ENCODE measurements at regions not wholly inside any gene's neighbourhood (a gene's known extent, or its start where the extent isn't known, plus 50 kb on each side); places are given as distances from the start of the nearest gene placed in this dataset.

DNA sequence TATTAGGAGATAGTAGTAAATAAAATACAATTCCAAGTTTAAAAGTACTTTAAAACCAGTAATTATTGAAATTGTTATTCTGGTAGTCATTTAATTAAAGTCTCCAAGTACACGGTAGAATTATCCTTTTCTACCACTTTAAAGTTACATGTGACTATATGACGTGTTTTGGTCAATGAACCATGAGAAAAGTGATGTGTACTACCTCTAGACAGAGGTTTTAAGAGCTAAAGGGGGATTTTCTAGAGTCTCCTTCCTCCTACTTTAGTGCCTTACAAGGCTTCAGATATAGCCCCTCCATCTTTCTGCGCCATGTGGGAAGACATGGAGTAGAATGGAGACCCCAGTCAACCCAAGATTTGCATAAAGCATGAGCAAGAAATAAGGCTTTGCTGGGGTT is 2296.6 kb upstream of the AGA start:
- TF ChIP-seq ZFX (IDR thresholded peaks at IDR 0.05), result no peak
- TF ChIP-seq, protein P1, sequence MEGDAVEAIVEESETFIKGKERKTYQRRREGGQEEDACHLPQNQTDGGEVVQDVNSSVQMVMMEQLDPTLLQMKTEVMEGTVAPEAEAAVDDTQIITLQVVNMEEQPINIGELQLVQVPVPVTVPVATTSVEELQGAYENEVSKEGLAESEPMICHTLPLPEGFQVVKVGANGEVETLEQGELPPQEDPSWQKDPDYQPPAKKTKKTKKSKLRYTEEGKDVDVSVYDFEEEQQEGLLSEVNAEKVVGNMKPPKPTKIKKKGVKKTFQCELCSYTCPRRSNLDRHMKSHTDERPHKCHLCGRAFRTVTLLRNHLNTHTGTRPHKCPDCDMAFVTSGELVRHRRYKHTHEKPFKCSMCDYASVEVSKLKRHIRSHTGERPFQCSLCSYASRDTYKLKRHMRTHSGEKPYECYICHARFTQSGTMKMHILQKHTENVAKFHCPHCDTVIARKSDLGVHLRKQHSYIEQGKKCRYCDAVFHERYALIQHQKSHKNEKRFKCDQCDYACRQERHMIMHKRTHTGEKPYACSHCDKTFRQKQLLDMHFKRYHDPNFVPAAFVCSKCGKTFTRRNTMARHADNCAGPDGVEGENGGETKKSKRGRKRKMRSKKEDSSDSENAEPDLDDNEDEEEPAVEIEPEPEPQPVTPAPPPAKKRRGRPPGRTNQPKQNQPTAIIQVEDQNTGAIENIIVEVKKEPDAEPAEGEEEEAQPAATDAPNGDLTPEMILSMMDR (conservative IDR thresholded peaks at IDR 0.05), result no peak
- H3K27ac ChIP-seq, result no peak overlapping the region

DNA sequence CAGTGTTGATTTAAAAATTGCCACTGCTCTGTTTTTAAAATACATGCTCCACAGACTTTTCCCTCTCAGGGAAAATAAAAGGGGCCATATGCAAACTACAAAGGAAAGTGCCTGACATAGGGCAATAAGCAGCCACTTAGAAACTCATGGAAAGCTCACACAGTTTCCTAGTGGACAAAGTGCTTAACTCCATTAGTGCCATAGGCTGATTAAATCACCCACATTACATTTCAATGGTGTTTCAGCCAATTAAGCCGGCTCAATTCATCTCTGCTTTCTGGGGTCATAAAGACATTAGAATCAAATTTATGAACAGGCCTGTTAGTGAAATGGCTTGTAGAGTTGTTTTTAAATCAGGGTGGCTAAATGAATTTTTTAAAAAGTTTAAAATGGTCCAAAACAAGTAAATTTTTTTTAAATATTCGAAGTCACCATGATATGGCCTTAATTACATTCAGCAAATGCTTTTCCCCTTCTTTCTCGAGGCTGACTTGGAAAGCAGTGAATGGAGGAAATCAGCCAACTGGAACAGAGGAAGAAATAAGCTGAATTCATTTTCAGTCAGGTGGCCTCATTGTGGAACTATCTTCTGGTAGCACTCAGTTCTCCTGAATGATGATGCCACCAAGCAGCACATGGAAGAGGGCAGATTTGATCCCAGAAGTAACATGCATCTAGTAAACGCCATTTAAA is 2305.1 kb upstream of the AGA start:
- TF ChIP-seq, protein P1 (conservative IDR thresholded peaks at IDR 0.05), result no peak
- no peak for TF ChIP-seq ZFX (IDR thresholded peaks at IDR 0.05)

DNA sequence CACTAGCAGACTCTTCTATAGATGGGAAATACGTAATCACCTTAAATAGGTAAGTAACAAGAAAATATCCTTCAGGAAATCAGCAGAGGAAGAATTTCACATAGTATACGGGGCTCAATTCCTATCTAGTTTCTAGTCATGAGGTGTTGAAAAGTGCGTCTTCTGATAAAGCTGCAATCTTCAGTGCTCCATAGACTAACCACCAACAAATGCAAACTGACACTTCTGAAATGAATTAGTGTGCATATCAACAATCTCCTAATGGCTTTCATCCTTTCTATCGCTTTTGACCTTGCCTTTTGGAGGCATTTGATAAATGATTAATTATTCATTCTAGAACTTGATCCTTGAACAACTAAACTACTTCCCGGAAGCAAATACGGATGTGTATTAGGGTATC is 2306.6 kb upstream of the AGA start:
- TF ChIP-seq ZFX (IDR thresholded peaks at IDR 0.05), result no peak
- TF ChIP-seq, protein P1 (conservative IDR thresholded peaks at IDR 0.05), result no peak
- H3K27ac ChIP-seq, result no peak overlapping the region

More for the DNA sequence above, 2305.1 kb upstream of the AGA start:
- H3K27ac ChIP-seq, result no peak overlapping the region

DNA sequence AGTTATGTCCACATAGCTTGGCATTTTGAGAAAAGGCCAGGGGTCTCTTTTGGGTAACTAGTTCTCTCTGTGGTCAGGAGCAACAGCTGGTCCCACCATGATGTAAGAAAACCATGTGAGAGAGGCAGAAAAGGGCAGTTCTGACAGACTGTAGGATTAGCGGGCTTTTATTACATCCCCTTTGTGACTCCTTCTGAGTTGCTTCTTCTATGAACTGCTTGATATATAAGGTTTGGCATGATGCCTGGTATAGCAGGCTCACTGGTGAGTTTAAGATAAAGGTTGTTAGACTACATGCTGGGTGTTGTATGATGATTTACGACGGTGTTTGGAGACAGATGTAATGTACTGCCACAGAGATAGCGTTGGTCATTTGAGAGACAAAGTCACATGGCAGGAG is 2308.1 kb upstream of the AGA start:
- H3K27ac ChIP-seq, result no peak overlapping the region
- TF ChIP-seq, protein P1 (conservative IDR thresholded peaks at IDR 0.05), result no peak
- no peak for TF ChIP-seq ZFX (IDR thresholded peaks at IDR 0.05)

DNA sequence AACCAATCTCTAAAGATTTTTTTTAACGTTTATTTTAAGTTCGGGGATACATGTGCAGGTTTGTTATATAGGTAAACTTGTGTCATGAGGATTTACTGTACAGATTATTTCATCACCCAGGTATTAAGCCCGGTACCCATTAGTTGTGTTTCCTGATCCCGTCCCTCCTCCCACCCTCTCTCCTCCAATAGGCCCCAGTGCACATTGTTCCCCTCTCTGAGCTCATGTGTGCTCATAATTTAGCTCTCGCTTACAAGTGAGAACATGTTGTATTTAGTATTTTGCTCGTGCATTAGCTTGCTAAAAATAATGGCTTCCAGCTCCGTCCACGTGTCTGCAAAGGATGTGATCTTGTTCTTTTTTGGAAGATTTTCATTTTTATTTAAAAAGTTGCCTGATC is 2309.4 kb upstream of the AGA start:
- no peak overlapping the region for H3K27ac ChIP-seq
- TF ChIP-seq ZFX (IDR thresholded peaks at IDR 0.05), result no peak
- TF ChIP-seq, protein P1 (conservative IDR thresholded peaks at IDR 0.05), result no peak

DNA sequence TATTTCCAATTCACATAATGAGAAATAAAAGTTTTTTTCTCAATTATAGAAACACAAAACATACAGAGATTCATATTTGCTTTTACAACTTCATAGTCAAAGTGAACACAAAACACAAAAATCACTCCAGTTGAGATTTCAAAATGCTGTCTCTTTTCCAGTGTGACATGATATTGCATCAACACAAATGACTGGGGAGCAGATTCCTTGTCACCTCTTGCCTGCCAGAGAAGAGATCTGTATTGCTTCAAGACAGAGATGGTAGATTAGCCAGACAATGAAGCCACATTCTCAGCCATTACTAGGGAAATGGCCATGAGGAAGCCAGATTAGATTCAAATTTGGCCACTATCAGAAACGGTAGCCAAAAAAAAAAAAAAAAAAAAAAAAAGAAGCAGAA is 2313.1 kb upstream of the AGA start:
- TF ChIP-seq, protein P1 (conservative IDR thresholded peaks at IDR 0.05), result no peak
- no peak for TF ChIP-seq ZFX (IDR thresholded peaks at IDR 0.05)
- no peak overlapping the region for H3K27ac ChIP-seq

DNA sequence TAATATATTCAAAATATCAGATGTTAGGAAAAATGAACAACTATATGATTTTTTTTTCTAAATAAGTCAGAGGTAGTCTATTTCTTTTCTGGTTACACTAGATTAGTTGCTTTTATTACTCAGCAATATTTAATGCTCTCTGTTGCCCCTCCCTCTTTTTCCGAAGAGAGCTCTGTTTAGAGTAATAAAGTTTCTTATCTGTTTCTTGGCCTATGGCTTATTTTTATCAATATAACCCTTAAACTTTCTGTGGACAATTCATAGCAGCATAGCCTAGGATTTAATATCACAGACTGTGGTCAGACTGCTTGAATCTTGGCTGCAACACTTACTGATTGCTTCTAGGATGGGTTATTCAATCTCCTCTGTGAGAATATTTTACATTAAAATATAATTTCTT is 2315.4 kb upstream of the AGA start:
- TF ChIP-seq, protein P1 (conservative IDR thresholded peaks at IDR 0.05), result no peak
- TF ChIP-seq ZFX (IDR thresholded peaks at IDR 0.05), result no peak
- H3K27ac ChIP-seq, result no peak overlapping the region

All from C4-2B (cell line).